ENCODE measurements at regions not wholly inside any gene's neighbourhood (a gene's known extent, or its start where the extent isn't known, plus 50 kb on each side); places are given as distances from the start of the nearest gene placed in this dataset.

DNA sequence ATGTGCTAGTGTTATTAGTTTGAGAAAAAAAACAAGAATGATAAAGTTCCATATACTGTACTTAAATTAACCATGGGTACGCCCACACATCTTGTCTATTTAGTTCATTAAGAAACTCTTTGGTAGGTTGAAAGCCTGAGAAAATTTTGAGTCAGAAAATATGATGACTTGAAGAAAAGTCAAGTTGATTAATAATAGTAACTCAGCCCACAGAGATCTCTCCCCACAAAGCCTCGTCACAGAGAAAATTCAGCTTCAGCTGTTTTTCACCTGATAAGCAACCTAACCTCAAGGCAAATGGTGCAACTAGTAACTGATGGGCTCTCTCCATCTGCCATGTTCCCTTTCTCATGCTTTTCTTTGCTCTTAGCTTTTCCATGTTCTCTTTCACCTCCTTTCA, 1021.6 kb downstream of the GATA3 start:
- ATAC-seq, result no peak
- H3K9me3 ChIP-seq, result no peaks in the 10 kb centered on the region
- no peaks in the 10 kb centered on the region for H3K4me1 ChIP-seq
- H3K27me3 ChIP-seq, result no peaks in the 10 kb centered on the region
- TF ChIP-seq, protein P1, sequence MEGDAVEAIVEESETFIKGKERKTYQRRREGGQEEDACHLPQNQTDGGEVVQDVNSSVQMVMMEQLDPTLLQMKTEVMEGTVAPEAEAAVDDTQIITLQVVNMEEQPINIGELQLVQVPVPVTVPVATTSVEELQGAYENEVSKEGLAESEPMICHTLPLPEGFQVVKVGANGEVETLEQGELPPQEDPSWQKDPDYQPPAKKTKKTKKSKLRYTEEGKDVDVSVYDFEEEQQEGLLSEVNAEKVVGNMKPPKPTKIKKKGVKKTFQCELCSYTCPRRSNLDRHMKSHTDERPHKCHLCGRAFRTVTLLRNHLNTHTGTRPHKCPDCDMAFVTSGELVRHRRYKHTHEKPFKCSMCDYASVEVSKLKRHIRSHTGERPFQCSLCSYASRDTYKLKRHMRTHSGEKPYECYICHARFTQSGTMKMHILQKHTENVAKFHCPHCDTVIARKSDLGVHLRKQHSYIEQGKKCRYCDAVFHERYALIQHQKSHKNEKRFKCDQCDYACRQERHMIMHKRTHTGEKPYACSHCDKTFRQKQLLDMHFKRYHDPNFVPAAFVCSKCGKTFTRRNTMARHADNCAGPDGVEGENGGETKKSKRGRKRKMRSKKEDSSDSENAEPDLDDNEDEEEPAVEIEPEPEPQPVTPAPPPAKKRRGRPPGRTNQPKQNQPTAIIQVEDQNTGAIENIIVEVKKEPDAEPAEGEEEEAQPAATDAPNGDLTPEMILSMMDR (IDR thresholded peaks at IDR 0.05), result no peak
- no peak overlapping the region for H3K4me3 ChIP-seq
- no peaks in the 10 kb centered on the region for H3K36me3 ChIP-seq
- intact Hi-C loops (cut with DNase I), result no loop called here
- no peak for DNase-seq
- no peak overlapping the region for H3K27ac ChIP-seq

DNA sequence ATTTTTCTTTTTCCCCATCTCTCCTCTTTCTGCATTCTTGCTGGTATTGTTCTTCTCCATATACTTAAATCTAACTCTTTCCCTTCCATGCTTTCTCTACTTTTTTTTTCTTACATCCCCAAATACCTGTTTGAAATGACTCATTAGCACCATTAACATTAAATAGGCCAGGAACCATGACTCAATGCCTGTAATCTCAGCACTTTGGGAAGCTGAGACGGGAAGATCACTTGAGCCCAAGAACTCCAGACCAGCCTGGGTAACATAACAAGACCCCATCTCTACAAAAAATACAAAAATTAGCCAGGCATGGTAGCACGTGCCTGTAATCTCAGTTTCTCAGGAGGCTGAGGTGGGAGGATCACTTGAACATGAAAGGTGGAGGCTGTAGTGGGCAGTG, 1026.8 kb downstream of the GATA3 start:
- ATAC-seq (no peak), DNase-seq (no peak)
- H3K36me3 ChIP-seq, result no peaks in the 10 kb centered on the region
- no peak overlapping the region for H3K4me3 ChIP-seq
- intact Hi-C loops (cut with DNase I), result no loop called here
- no peaks in the 10 kb centered on the region for H3K27me3 ChIP-seq
- no peak overlapping the region for H3K27ac ChIP-seq
- H3K4me1 ChIP-seq, result no peaks in the 10 kb centered on the region
- TF ChIP-seq, protein P1 (IDR thresholded peaks at IDR 0.05), result no peak
- H3K9me3 ChIP-seq, result no peaks in the 10 kb centered on the region

DNA sequence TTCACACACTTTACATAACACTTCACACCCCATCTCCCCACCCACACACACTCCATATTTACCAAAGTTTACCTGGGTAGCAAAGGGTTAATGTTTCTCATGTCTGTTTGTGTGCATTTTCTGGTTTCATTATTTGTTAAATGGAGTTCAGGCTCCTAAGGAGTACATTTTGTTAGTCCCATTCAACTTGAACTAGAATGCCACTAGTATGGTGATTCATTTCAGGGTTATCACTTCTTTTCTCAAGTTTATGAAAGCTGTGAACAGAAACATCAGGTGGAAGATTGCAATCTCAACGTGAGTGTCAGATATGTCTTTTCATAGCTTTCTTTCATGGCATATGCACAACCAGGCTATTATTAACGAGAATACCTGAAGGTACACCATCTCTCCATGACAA, 1027.5 kb downstream of the GATA3 start:
- ATAC-seq (no peak), DNase-seq (no peak)
- intact Hi-C loops (cut with DNase I), result no loop called here
- H3K9me3 ChIP-seq, result no peaks in the 10 kb centered on the region
- H3K36me3 ChIP-seq, result no peaks in the 10 kb centered on the region
- TF ChIP-seq, protein P1 (IDR thresholded peaks at IDR 0.05), result no peak
- H3K27ac ChIP-seq, result no peak overlapping the region
- no peaks in the 10 kb centered on the region for H3K27me3 ChIP-seq
- H3K4me1 ChIP-seq, result no peaks in the 10 kb centered on the region
- H3K4me3 ChIP-seq, result no peak overlapping the region

DNA sequence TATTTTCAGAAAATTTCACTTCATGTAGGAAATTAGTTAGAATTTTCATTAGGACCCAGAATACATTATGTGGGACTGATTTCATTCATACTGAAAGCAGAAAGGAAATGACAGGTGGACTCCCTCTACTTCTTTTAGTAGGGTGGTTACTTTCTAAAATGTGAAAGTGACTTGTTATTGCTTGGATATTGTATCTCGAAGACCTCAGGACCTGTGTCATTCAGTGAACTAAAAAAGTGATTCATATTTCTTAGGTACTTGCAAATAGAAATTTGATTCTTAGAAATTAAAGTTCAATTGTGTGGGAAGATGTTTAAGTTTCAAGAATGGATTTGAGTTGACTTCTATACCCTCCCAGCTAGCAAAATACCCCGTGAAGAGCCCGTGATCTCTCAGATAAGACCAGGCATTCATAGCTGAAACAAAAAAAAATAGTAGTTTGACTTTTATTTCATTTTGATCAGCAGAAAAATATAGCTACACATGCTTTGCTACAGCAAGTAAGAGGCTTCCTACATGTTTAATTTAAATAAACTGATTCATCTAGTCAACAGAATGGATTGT, 1037.1 kb downstream of the GATA3 start:
- Histone ChIP-seq H3K27ac (no peak overlapping the region), H3K36me3 (no peaks in the 10 kb centered on the region), H3K4me3 (no peak overlapping the region), H3K27me3 (no peaks in the 10 kb centered on the region), H3K4me1 (no peaks in the 10 kb centered on the region), H3K9me3 (no peaks in the 10 kb centered on the region)
- intact Hi-C loops (cut with DNase I), result no loop called here
- DNase-seq (no peak), ATAC-seq (no peak)
- TF ChIP-seq, protein P1 (IDR thresholded peaks at IDR 0.05), result no peak

DNA sequence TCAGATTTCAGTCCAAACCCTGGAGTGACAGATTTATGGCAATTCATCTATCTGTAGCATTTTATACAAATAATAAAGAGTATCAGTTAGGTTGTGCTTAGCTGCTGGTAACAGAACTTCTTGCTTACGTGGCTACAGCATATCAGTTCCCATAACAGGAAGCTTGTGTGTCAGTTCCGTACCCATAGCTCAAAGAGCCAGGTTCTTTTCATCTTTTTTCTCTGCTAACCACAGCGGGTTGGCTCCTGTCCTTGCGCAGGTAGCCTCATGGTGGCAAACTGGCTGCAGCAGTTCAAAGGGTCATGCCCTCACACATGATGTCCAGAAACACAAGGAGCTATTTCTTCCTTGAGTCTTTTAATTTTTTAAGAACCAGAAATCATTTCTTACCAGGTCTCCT, 1041.8 kb downstream of the GATA3 start:
- Histone ChIP-seq H3K27me3 (no peaks in the 10 kb centered on the region), H3K4me3 (no peak overlapping the region), H3K4me1 (no peaks in the 10 kb centered on the region), H3K36me3 (no peaks in the 10 kb centered on the region), H3K9me3 (no peaks in the 10 kb centered on the region), H3K27ac (no peak overlapping the region)
- intact Hi-C loops (cut with DNase I), result no loop called here
- DNase-seq, result no peak
- ATAC-seq, result no peak
- TF ChIP-seq, protein P1 (IDR thresholded peaks at IDR 0.05), result no peak
